ENCODE measurements at regions not wholly inside any gene's neighbourhood (a gene's known extent, or its start where the extent isn't known, plus 50 kb on each side); places are given as distances from the start of the nearest gene placed in this dataset.

- DNase-seq (ENCODE audit: low read depth): no peak
Measured at GRCh38 chr5:27336817-27337216, 298.4 kb upstream of the CDH9 start.

DNA sequence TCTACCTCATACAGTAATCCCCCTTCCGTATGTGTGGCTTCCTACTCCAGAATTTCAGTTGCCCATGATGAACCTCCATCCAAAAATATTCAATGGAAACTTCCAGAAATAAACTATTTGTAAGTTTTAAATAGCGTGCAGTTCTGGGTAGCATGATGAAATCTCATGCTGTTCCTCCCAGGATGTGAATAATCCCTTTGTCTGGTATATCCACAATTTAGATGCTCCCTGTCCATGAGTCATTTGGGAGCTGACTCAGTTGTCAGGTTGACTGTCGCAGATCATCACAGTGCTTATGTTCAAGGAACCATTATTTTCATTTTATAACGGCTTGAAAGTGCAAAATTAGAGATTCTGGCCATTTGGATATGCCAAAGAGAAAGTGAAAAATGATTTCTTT lies 290.1 kb upstream of the CDH9 start:
- DNase-seq (ENCODE audit: low read depth): no peak

DNA sequence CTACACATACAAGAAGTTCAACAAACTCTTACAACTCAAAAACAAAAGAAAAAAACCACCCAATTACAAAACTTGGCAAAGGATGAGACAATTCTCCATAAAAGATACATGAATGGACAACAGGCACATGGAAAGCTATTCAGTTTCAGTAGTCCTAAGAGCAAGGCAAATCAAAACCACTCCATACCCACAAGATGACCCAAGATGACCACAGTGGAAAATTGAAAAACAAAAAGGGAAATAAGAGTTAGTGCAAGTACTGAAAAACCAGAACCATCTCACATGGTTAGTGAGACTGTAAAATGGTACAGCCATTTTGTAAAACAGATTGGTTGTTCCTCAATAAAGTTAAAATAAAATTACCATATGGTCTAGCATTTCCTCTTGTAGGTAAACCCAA lies 287.1 kb upstream of the CDH9 start:
- DNase-seq (ENCODE audit: low read depth): no peak

DNA sequence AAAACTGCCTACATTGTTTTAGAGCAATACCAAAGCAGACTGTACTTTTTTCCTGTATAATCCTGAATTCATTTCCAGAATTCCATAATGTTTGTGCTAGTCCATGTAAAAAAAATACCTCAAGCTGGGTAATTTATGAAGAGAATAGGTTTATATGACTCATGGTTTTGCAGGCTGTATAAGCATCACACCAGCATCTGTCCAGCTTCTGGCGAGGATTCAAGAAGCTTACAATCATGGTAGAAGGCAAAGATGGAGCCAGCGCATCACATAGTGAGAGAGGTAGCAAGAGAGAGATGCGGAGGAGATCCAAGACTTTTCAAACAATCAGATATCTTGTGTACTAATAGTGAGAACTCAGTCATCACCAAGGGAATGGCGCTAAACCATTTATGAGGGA lies 280.3 kb upstream of the CDH9 start:
- no peak for DNase-seq (ENCODE audit: low read depth)

GRCh38 chr5:27316271-27316650 lies 277.9 kb upstream of the CDH9 start:
- no peak for DNase-seq (ENCODE audit: low read depth)

- no peak for DNase-seq (ENCODE audit: low read depth)
Measured at GRCh38 chr5:27315363-27316270, 277.2 kb upstream of the CDH9 start.

DNA sequence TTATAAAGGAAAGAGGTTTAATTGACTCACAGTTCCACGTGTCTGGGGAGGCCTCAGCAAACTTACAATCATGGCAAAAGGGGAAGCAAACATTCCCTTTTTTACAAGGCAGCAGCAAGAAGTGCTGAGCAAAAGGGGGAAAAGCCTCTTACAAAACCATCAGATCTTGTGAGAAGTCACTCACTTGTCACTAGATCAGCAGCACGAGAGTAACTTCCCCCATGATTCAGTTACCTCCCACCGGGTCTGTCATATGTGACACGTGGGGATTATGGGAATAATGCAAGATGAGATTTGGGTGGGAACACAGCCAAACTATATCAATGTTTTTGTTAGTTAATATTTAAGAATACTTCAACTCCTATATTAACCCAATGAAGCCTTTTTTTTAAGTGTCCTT lies 275.2 kb upstream of the CDH9 start:
- DNase-seq (ENCODE audit: low read depth): no peak

DNA sequence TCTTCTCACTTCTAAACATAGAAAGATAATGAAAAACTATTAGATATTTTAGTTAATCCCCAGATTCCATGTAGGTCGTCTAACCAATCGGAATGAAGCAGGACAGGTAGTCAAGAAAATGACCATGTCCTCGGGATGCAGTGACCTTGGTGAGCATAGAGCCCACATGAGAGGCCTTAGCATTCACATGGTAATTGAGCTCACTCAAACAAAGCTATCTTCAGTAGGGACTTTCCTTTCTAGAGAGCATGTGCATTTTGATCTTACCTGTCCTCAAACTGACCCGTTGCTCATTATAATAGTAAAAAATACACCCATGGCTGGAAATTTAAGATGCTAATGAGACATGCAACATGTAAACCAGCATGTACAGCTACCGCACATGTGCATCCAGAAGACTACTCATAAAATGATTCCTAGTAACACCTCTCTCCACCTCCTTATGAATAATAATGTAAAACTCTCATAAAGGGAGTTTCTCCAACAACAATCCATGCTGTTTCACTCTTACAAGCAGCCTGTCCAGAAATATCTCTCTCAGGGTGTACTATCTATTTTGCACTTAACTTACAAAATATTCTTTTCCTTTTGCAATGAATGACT lies 274.0 kb upstream of the CDH9 start:
- no peak for DNase-seq (ENCODE audit: low read depth)

- no peak for DNase-seq (ENCODE audit: low read depth)
Measured at GRCh38 chr5:27311544-27311943, 273.2 kb upstream of the CDH9 start.

GRCh38 chr5:27308153-27308552 lies 269.8 kb upstream of the CDH9 start:
- no peak for DNase-seq (ENCODE audit: low read depth)

GRCh38 chr5:27290172-27290571 lies 251.8 kb upstream of the CDH9 start:
- no peak for DNase-seq (ENCODE audit: low read depth)

DNA sequence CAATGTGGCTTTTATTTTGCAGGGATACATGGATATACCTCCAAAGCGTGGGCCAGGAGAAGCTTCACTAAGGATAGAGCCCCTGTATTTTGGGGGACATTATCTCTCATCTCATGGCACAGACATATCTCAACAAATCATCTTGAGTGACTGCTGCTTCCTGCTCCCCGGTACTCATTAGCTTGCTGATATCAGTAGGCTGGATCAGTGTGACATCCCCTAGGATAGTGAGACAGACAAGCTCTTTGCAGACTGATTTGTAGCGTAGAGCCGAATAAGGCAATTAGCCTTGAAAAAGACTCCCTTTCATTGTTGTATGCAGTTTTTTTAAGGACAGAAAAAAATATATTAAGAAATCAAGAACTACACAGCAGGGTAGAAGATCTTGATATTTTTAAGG lies 237.7 kb upstream of the CDH9 start:
- no peak for DNase-seq (ENCODE audit: low read depth)

GRCh38 chr5:27275345-27275744 lies 237.0 kb upstream of the CDH9 start:
- DNase-seq (ENCODE audit: low read depth): no peak

- DNase-seq (ENCODE audit: low read depth): no peak
Measured at GRCh38 chr5:27269766-27270165, 231.4 kb upstream of the CDH9 start.

- no peak for DNase-seq (ENCODE audit: low read depth)
Measured at GRCh38 chr5:27267209-27267824, 228.9 kb upstream of the CDH9 start.

- no peak for DNase-seq (ENCODE audit: low read depth)
Measured at GRCh38 chr5:27266184-27266583, 227.8 kb upstream of the CDH9 start.

DNA sequence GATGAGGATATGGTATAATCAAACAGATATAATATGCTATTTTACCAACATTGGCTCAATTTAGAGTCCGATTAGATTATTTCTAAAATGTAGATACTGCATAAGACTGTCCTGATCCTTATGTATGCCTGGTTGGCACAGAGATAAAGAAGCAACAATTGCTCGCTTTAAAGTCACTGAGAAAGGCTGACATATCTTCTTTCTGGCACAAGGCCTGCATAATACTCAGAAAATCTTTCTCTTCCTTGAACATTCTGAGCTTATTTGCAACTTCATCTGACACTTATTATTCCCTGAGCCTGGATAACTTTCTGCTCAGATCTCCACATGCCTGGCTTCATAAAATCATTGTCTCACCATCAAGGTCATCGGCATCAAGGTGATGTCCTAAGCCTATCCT lies 219.3 kb upstream of the CDH9 start:
- no peak for DNase-seq (ENCODE audit: low read depth)

DNA sequence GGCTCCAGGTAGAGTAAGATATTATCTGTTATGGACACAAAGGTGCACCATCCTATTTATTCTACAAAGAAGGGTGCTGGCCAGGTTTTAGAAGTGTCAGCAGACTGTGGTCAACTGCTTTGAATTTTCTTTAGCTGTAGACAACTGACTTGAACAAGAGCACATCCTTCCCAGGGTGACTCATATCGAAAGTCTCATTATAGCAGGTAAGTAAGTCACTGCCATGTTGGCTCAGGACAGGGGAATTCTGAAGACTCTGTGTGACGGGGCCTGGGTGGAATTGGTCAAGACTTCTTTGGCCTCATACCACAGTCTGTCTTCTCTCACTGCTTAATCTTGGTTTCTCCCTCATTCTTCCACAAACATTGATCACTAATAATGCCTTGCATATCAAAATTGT lies 214.5 kb upstream of the CDH9 start:
- no peak for DNase-seq (ENCODE audit: low read depth)

DNA sequence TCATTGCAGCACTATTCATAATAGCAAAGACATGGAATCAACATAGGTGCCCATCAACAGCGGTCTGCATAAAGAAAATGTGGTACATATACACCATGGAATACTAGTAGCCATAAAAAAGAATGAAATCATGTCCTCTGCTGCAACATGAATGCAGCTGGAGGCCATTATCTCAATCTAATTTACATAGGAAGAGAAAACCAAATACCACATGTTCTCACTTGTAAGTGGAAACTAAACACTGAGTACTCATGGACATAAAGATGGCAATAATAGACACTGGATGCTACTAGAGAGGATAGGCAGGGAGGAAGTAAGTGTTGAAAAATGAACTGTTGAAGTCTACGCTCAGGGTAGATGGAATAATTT lies 203.9 kb upstream of the CDH9 start:
- DNase-seq (ENCODE audit: low read depth): no peak

DNA sequence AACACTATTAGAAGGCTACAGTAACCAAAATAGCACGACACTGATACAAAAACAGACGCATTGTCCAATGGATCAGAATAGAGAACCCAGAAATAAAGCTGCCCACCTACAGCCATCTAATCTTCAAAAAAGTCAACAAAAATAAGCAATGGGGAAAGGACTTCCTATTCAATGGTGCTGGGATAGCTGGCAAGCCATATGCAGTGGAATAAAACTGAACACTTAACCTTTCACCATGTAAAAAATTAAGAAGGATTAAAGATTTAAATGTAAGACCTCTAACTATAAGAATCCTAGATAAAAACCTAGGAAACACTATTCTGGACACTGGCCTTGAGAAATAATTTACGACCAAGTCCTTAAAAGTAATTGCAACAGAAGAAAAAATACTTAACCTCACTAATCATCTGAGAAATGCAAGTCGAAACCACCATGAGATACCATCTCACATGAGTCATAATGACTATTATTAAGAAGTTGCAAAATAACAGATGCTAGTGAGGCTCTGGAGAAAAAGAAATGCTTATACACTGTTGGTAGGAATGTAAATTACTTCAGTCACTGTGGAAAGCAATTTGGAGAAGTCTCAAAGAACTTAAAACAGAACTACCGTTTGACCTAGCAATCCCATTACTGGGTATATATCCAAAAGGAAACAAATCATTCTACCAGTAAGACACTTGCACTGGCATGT lies 203.3 kb upstream of the CDH9 start:
- no peak for DNase-seq (ENCODE audit: low read depth)

DNA sequence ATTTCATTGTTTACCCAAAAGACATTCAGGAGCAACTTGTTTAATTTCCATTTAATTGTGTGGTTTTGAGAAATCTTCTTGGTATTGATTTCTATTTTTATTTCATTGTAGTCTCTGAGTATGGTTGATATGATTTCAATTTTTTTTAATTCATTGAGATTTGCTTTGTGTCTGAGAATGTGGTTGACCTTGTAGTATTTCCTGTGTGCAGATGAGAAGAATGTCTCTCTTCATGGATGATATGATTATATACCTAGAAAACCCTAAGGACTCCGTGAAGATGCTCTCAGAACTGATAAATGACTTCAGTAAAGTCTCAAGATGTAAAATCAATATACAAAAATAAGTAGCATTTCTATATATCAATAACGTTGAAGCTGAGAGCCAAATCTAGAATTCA lies 202.4 kb upstream of the CDH9 start:
- DNase-seq (ENCODE audit: low read depth): no peak

GRCh38 chr5:27234916-27235315 lies 196.5 kb upstream of the CDH9 start:
- DNase-seq (ENCODE audit: low read depth): no peak

GRCh38 chr5:27221410-27221809 lies 183.0 kb upstream of the CDH9 start:
- DNase-seq (ENCODE audit: low read depth): no peak

All from forelimb muscle (tissue), 1 donor.